Stimulated activated CD4-positive, alpha-beta T cell treated with anti-CD3 and anti-CD28 coated beads, Interleukin-4, amount 100 ng/mL, for 48 hours (primary cell): ENCODE measurements at regions not wholly inside any gene's neighbourhood (a gene's known extent, or its start where the extent isn't known, plus 50 kb on each side); places are given as distances from the start of the nearest gene placed in this dataset.

Experiments used
- DNase-seq, 2 donors: peaks; one replicate each; pipeline ENCODE4 v3.0.0-alpha.2; 2020; ENCODE audit warnings: low read depth in 2 of 2

DNA sequence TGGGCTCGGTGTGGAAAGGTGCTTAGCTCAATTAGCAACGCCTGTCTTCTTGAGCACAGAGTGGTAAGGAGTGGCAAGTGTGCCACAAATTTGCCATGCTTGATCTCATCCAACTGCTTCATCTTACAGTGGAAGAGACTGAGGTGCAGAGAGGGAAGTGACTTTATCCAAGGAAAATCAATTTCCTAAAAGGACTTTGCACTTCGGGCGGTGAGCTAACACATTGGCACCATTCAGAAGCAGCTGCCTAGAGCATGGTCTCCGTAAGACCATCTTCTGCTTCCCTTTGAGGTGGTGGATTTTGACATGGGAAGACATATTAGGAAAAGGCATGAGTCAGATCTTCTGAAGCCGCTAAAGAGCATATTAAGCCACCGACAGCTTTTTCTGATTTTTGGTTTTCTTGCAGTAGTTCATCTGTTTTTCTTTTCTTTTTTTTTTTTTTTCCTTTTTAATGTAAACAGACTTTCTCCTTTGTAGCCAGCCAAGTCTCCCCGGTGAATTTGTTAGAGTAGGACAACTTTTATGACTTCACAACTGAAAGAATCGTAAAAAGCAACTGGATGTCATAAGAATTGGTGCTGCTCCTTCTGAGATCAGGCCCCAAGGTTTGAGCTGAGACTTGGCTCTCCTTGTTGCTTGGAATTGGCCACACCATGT is 273.2 kb downstream of the CDC5L start:
- no peak for DNase-seq

DNA sequence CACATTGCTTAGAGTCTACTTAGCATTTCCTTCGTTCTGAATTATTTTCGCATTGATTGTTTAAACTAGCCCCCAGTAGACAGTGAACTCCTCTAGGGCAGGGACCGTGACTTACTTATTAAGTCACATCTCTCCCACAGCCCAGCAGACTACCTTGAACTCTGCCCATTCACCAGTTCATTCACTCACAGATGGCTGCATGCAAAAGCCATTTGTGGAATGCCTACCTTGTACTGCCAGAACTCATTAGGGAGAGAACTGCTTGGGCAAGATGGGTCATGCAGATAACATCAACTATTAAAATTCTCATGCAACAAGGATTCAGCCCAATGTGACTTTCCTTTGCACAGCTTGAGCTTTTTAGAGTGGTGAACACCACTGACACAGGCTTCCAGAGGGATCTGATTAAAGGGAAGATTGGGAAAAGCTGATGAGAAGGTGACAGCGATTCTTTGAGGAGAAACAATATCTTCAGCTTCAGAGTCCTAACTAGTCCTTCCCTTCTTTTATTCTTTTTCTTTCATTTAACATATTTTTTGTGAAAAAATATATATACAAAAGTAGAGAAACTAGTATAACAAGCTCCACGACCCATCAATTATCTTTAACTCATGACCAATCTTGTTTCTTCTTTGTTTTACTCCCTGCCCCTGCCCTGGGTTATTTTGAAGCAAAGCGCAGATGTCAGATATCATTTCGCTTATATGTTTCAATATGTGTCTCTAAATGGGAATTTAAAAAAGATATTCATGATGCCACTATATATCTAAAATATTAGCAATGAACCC is 273.9 kb downstream of the CDC5L start:
- DNase-seq = no peak

DNA sequence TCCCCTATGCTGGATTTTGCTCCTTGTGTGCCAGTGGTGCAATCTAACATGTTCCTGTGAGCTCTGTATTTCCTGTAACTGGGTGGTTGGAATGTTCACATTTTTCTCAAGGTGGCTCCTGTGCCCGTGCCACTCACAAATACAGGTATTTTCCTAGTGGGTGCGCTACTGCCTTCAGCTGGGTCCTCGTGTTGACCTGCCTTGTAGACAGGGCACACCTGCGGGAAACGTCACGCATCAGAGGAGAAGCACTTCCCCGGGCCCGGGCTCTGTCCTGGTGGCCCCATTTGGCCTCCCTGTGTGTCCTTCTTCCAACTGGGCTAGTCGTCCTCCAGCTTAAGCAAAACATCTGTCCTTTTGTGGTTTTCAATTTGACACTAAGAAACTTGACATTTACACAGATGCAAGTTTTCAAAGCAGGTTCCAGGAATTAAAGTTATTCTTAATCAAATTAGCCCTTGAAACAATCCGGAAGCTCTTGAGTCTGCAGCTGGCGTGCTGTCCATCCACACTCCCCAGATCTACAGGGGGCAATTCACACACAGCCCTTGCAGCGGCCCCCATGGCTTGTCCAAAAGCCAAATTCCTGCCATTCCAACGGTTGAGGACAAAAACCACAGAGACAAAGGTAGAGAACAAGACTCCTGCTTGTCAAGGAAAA is 275.1 kb downstream of the CDC5L start:
- no peak for DNase-seq

DNA sequence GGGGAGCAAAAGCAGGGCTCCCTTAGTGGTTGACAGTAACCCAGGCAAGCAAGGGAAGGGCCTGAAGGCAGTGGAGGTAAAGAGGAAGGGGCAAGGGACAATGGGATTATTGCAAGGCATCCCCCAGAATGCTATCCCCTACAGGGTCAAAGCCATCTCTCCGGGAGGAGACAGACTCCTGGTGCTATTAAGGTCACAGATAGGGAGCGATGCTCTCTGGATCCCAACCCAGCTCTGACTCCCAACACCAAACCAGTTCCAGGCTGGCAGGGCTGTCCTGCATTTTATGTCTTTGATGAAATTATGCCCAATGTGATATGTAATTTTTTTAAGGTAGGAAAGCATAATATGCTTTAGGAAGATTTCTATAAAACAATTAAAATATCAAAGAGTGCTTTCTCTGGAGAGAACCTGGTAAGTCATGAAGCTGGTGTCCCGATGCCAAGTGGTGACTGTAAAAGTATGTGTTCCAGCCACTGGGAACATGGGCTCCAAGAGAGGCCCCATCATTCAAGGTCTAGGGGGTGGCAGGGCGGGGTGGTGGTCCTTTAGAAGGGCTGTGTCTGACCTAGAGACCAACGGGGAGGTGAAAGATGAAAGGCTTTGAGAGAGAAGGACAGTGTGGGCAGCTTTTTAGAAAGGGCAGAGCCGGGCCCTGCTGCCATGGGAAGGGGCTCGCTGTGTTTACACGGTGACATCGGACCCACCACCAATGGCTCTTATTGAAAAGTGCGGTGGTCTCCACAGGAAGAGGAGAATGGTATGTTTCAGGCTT is 276.5 kb downstream of the CDC5L start:
- DNase-seq = no peak

DNA sequence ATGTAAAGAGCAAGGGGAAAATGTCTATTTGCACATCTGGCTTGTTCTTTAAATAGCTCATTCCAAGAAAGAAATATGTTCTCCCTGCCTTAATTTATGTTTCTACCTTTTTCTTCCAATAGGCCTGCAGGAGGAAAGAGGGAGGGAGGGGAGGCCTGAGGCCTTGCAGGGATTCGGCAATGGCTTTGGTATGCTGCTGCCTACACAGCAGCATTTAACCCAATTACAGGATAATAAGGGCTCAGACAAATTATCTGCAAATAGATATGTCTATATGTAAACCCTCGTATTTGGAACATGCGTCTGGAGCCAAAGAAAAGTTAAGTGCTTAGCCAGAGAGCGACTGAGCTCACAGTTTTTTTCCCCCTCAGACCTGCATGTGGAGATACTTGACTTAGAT is 277.2 kb downstream of the CDC5L start:
- no peak for DNase-seq

DNA sequence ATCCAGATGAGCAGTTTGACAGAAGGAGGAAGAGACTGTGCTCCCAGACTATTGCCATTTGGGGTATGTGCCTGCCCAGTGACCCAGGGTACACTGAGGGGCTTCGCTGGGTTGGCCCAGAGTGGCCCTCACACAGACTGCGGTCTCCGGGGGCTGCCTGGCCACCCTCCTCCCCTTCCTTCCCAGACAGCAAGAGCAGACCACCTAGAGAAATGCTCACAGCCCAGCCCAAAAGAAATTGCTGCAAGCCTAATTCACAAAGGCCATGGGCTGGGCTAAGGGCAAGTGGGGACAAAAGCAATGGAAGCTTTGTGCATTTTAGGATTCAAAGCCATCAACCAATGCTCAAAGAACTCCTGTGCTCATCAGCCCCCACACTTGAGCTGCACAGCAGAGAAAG is 277.6 kb downstream of the CDC5L start:
- DNase-seq = no peak

DNA sequence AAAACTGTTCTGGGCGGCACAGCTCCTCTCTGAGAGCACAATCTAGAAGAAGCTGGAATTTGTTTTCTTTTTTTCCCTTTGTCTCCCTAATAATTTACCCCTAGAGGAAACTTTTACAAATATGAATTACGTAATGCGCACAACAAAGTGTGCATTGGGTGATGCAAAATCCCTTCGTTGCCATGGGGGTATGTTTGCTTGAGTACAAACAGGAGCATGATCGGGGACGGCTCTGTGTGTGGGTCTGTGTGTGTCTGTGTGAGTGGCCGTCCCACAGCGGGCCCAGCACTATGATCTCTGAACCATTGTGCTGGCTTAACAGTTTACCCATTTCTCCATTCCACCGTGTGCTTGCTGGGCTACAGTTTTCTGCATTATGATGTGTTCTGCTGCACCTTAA is 278.2 kb downstream of the CDC5L start:
- no peak for DNase-seq

DNA sequence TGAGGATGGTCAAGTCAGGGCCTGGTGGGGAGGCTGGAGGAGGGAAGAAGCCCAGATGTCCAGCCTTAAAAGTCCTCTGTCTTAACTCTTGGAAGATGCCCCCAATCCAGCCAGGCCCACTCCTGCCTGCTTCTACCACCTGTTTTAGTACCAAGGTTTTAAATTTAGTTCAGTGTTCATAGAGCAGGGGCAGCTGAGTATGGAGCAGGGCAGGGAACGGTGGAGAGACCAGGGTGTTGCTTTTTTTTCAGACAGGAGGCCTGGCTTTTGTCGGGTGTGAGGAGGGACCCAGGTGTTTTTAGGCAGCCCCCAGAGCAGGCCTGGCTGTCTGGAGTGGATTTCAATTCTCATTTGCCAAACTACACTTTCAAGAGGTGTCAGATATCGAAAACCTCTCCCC is 278.8 kb downstream of the CDC5L start:
- no peak for DNase-seq

DNA sequence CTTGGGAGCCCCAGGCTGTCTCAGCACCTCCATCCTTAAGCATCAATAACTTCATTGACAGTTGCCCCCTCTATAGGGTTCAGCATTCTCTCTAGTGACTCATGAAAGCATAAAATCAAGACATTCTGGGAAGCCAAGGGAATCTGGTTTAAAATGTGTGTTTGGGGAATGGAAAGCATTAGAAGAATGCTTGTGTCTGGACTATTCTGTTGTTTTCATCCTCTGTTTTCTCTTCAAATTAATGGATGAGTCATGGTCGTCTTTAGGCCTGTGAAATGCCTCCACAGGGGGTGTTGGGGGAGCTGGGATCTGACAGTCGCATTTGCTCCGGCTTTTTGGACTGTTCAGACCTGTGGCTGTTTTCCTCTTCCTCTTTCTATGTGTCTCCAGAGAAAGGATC is 279.7 kb downstream of the CDC5L start:
- no peak for DNase-seq

DNA sequence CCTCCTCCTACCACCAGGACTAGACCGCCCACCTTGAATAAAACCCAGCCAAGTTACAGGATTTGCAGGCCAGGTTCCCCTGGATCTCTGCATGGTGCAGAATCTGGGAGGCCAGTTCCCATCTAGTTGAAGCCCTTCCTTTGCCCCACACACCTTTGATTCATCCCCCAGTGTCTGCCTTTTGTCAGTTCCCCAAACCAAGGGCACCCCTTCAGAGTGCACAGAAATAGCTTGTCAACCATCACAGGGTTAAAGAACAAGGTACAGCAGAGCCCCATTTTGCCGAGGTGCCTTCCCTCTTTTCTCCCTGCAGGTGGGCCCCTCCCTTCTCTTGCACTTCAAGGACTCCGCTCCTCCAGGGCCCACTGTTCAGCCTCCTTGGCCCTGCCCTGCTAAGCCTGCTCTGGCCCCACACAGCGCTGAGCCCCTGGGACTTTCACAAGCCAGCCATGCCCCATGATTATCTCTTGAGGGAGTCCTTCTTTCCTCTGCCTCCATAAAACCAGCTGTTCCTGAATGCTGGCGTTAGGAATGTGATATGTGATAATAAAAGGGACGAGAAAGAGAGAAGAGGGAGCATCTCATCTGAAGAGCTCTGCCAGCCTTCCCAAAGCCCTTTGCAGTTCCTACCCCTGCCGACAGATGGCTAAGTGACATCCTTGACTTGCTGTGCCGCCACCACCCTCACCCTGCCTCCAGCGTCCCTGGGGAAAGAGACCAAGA is 280.3 kb downstream of the CDC5L start:
- peak; percentile 19 to 31 for DNase-seq

DNA sequence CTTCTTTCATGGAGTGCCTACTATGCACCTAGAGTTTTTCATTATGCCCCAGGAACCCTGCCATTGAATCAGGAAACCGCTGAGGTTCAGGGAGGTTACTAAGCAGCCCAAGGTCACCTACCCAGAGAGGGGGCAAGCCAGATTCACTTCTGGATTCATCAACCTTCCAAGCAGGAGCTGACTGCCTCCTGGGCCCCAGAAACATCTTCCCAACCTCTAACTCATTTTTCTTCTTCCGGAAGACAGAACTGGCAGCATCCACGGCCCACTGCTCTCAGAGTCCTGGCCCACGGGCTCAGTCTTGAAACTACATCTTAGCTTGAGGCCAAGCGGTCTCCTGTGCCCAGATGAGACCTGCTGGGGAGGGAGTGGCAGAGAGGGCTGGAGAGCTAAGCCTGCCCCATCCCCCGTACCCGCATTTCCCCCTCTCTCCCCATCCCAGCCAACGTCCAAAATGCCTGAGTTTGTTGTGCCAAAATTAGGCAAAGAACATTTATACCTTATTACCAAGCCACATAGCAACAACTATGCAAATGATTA is 281.0 kb downstream of the CDC5L start:
- DNase-seq = no peak

DNA sequence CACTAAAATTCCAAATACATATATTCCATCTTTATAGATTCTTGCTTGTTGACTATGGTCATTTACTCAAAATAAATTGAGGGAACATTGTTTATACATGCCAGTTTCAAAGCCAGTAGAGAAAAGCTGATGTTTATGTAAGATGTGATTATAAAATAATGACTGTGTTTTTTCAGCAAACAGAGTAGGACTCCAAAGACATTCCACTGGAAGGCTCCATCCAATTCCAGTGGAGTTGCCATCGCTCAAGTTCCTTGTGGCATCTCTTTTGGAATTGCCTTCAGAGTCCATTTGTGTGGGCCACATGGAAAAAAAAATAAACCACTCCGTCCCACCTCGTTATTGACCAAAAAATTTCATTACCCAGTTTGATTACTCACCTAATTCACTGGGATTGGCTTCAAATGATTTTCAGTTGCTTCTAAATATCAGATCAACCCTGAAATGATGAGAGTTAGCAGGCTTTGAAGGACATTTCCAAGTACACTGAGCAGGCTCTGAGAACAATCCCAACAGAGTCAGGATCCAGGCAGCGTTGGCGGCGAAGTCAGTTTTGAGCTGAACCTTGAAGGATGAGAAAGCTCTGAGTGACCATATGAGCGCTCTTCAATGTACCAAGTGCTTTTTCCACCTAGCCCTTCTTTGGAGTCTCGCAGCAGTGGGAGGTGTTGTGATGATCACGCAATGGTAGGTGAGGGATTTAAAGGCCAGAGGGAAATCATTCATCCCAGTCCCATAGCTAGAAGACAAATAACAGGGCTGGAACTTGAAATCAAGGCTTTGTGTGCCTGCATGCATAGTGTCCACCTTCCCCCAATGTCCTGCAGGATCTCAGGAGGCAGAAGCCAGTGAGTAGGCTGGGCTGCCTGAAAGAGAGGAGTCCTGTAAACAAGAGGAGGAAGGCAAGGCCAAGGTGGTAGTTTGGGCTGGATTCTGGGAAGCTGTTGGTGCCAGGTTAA is 281.7 kb downstream of the CDC5L start:
- no peak for DNase-seq

DNA sequence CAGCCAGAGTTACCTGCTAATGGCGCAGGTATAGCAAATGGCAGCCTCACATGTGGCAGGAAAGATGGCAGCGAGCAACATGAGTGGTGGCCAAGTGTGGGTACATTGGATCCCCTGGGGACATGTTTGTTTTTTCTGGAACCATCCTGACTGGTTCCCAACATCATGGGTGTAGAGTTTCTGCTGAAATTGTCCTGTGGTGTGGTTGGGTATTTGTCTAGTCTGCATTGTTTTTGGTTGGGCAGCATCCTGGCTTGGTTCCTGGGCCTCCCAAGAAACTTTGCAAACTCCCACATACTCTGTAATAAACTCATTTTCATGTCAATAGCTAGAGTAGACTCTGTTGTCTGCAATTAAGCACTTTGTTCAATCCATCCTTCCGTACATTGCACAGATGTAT is 282.6 kb downstream of the CDC5L start:
- DNase-seq = no peak

DNA sequence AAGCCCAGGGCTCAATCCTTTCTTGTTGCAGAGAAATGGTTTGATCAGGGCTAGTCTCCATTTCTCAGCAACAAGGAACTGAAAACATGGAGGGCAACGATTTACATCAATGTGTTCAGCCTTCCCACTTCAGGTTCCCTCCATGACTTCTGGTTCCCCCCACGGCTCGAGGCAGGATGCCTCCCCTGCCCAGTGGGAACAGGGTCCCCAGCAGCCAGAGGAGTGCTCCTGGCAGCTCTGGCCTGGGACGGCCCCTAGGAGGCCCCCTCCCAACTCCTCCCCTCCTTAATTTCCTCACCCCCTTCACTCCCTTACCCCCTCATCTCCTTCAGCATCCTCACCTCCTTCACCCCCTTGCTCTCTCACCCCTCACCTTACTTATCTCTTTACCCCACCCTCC is 283.8 kb downstream of the CDC5L start:
- DNase-seq = no peak

DNA sequence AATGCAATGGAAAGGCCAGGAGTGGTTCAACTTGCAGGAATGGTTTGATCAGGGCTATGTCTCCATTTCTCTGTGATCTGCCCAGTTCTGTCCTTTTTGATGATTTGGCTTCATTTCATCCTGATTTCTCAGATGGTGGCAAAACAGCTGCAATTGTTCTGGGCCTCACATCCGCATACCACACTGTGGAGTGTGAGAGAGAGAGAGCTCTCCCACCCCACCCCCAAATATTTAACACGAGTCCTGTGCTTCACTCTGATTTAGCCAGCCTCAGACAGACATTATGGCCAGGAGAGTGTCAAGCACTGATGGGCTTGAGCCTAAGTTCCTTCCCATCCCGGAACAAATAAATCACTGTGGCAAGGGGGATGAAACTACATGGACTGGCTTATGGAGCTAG is 284.6 kb downstream of the CDC5L start:
- DNase-seq = no peak

DNA sequence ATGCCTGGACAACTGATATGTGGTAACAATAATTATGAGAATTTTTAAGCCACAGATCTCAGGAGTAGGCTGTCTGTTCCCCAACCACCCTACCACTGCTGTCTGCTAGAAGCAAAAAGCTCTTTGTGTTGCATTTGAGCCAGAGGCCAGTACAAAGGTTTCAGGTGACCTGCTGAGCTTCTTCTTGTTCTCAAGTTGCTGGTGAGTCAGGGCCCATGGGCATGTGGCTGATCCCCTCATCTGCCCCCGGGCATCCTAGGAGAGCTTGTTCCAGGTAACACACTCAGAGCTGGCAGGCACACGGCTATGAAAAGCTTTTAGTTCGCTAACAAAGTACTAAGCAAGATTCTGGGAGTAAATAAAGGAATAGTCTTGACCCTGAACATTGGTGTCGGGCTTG is 285.3 kb downstream of the CDC5L start:
- DNase-seq = no peak

DNA sequence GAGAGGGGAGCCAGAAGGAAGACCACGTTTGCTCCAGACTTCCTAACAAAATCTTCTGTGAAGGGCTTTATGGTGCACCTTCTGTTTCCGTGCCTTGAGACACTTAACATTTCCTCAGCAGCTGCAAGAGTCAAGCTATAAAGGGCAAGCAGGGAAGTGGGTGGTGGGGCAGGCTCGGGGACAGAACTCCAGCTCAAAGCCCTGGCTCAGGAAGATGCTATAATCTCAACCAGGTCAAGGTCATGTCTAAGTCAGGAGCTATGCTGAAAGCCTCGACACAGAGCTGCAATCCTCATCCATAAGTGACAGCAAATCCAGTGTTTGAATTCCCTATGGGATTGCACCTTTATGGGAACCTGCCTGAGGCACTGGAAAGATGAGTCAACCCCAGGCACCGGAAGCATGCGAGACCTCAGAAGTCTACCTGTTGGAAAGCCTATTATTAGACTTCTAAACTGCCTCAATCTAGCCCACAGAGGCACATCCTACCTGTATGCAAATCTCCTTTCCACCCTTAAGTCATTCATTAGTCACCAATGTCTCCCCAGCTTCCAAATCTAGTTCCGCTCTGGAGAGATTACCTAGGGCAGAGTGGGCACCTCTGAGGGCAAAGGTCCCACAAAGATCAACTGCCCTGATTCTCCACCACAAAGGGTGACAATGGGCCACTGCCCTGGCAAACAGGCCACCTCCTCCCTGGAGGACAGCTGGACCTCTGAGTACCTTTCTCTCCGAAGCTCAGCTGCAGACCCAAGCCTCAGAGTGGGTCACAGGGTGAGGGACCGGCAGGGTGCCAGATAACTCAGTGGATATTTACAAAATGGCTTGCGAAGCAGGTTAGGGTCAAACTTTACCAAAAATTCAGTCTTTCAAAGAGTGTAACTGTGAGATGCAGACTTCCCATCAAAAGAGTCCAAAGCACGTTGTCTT is 287.0 kb downstream of the CDC5L start:
- no peak for DNase-seq

DNA sequence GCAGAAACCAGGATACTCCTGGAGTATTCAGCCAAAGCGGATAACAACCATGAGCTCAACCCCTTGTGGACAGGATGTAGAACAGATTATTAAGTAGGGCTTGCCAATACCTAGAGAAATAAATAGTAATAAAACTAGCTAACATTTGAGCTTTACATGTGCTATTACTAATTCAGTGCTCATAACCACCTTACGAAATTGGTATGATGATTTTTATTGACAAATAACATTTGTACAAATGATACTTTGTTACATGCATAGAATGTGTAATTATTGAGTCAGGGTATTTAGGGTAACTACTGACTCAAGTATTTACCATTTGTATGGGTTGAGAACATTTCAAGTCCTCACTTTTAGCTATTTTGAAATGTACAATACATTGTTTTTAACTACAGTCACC is 287.9 kb downstream of the CDC5L start:
- DNase-seq = no peak

DNA sequence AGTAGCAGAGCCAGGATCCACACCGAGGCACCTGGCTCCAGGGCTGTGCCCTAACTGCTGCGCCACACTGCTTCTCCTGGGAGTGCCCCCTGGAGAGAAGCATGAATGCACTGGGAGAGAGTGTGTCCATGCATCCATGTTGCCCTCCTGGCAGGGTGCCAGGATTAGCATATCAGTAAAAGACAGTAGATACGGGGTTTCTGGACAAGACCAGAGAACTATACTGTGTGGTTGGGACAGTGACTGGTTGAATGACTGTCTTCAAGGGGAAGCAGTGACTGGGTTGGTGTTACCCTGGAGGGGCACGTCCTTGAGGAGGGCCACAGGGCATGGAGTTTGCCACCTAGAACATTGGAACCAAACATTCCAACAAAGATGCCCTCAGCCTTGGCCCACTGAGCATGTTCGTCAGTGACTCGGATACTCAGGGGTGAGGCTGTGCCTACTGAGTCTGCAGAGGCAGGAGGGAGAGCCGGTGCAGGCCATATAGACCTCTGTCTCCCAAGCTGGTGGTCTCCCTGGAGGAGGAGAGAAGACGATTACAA is 288.8 kb downstream of the CDC5L start:
- no peak for DNase-seq
